ENCODE measurements at regions not wholly inside any gene's neighbourhood (a gene's known extent, or its start where the extent isn't known, plus 50 kb on each side); places are given as distances from the start of the nearest gene placed in this dataset.

- no peaks in the 10 kb centered on the region for H3K9me3 ChIP-seq
- H3K27me3 ChIP-seq: no peaks in the 10 kb centered on the region
- no peaks in the 10 kb centered on the region for H3K36me3 ChIP-seq
- DNase-seq (ENCODE audit: low spot score in 2 of 2): no peak
- TF ChIP-seq CTCF (IDR thresholded peaks at IDR 0.05) (no peak), EP300 (IDR thresholded peaks at IDR 0.05) (no peak), POLR2A (IDR thresholded peaks at IDR 0.05) (no peak), POLR2AphosphoS5 (IDR thresholded peaks at IDR 0.05) (no peak)
- no peak overlapping the region for H3K4me3 ChIP-seq
- 70% methylated on average over 5 of the region's 6 CpGs for WGBS
- no peak overlapping the region for H3K27ac ChIP-seq
- no peaks in the 10 kb centered on the region for H3K4me1 ChIP-seq
These were observed 332.4 kb downstream of the IRS1 start for GRCh38 chr2:226467221-226467620.

GRCh38 chr2:226466589-226466988 lies 333.0 kb downstream of the IRS1 start:
- Histone ChIP-seq H3K27ac (no peak overlapping the region), H3K27me3 (no peaks in the 10 kb centered on the region), H3K9me3 (no peaks in the 10 kb centered on the region), H3K4me3 (no peak overlapping the region), H3K36me3 (no peaks in the 10 kb centered on the region), H3K4me1 (no peaks in the 10 kb centered on the region)
- TF ChIP-seq POLR2AphosphoS5 (IDR thresholded peaks at IDR 0.05): no peak
- TF ChIP-seq POLR2A (IDR thresholded peaks at IDR 0.05): no peak
- TF ChIP-seq EP300 (IDR thresholded peaks at IDR 0.05): no peak
- no peak for TF ChIP-seq CTCF (IDR thresholded peaks at IDR 0.05)
- DNase-seq (ENCODE audit: low spot score in 2 of 2): no peak
- 87% methylated on average over 2 of the region's 2 CpGs for WGBS

GRCh38 chr2:226466124-226466523 lies 333.5 kb downstream of the IRS1 start:
- TF ChIP-seq CTCF (IDR thresholded peaks at IDR 0.05) (no peak), POLR2A (IDR thresholded peaks at IDR 0.05) (no peak), EP300 (IDR thresholded peaks at IDR 0.05) (no peak), POLR2AphosphoS5 (IDR thresholded peaks at IDR 0.05) (no peak)
- no peak overlapping the region for H3K27ac ChIP-seq
- no peaks in the 10 kb centered on the region for H3K36me3 ChIP-seq
- no peaks in the 10 kb centered on the region for H3K9me3 ChIP-seq
- no peaks in the 10 kb centered on the region for H3K4me1 ChIP-seq
- no peak for DNase-seq (ENCODE audit: low spot score in 2 of 2)
- H3K4me3 ChIP-seq: no peak overlapping the region
- 52% methylated on average over 1 of the region's 1 CpG for WGBS
- no peaks in the 10 kb centered on the region for H3K27me3 ChIP-seq

- 79% methylated on average over 4 of the region's 4 CpGs for WGBS
- H3K27ac ChIP-seq: no peak overlapping the region
- no peaks in the 10 kb centered on the region for H3K4me1 ChIP-seq
- no peaks in the 10 kb centered on the region for H3K27me3 ChIP-seq
- no peak overlapping the region for H3K4me3 ChIP-seq
- H3K9me3 ChIP-seq: no peaks in the 10 kb centered on the region
- no peaks in the 10 kb centered on the region for H3K36me3 ChIP-seq
- TF ChIP-seq CTCF (IDR thresholded peaks at IDR 0.05) (no peak), POLR2A (IDR thresholded peaks at IDR 0.05) (no peak), POLR2AphosphoS5 (IDR thresholded peaks at IDR 0.05) (no peak), EP300 (IDR thresholded peaks at IDR 0.05) (no peak)
- DNase-seq (ENCODE audit: low spot score in 2 of 2): no peak
These were observed 335.2 kb downstream of the IRS1 start for GRCh38 chr2:226464380-226464779.

- DNase-seq (ENCODE audit: low spot score in 2 of 2): no peak
- Histone ChIP-seq H3K9me3 (no peaks in the 10 kb centered on the region), H3K27ac (no peak overlapping the region), H3K4me1 (no peaks in the 10 kb centered on the region), H3K36me3 (no peaks in the 10 kb centered on the region), H3K27me3 (no peaks in the 10 kb centered on the region), H3K4me3 (no peak overlapping the region)
- 99% methylated on average over 2 of the region's 2 CpGs for WGBS
- TF ChIP-seq POLR2A (IDR thresholded peaks at IDR 0.05) (no peak), POLR2AphosphoS5 (IDR thresholded peaks at IDR 0.05) (no peak), CTCF (IDR thresholded peaks at IDR 0.05) (no peak), EP300 (IDR thresholded peaks at IDR 0.05) (no peak)
These were observed 336.5 kb downstream of the IRS1 start for GRCh38 chr2:226463154-226463553.
